OCI-LY1 (cell line): ENCODE measurements at regions not wholly inside any gene's neighbourhood (a gene's known extent, or its start where the extent isn't known, plus 50 kb on each side); places are given as distances from the start of the nearest gene placed in this dataset.
"Not testable (repeated sequence)": the region's sequence is repeated elsewhere in the genome, so short reads cannot be mapped to it uniquely, and the experiment has no call there.

Experiments used
- H2AFZ ChIP-seq: fragments of 200-600 bp; sonication (generic), shearing (Covaris generic); 2 replicates; pipeline ENCODE4 v1.6.0; 2014; ENCODE audit warnings: antibody characterized with exemption, mild to moderate bottlenecking, low read length
- H3F3A ChIP-seq: fragments of 200-600 bp; sonication (generic), shearing (Covaris generic); 2 replicates; pipeline ENCODE4 v1.6.0; 2014; ENCODE audit warnings: mild to moderate bottlenecking, antibody characterized with exemption, low read length, moderate library complexity; ENCODE audit not compliant: insufficient read depth
- H3K27ac ChIP-seq: fragments of 200-600 bp; sonication (generic); 2 replicates; pipeline ENCODE4 v1.5.1; 2014; ENCODE audit warnings: low read length, mixed run types, mild to moderate bottlenecking, low read depth; ENCODE audit not compliant: poor library complexity, severe bottlenecking
- H3K27me3 ChIP-seq: fragments of 200-600 bp; sonication (generic); 2 replicates; pipeline ENCODE4 v1.6.0; 2014; ENCODE audit warnings: antibody characterized with exemption, mild to moderate bottlenecking, low read length, moderate library complexity; ENCODE audit not compliant: insufficient read depth
- H3K36me3 ChIP-seq: fragments of 200-600 bp; sonication (generic); 2 replicates; pipeline ENCODE4 v1.6.1; 2014; ENCODE audit warnings: mild to moderate bottlenecking, antibody characterized with exemption, low read length, moderate library complexity, mixed read lengths; ENCODE audit not compliant: insufficient read depth
- H3K4me1 ChIP-seq: fragments of 200-600 bp; sonication (generic); 2 replicates; pipeline ENCODE4 v1.5.1; 2014; ENCODE audit warnings: mild to moderate bottlenecking, low read length, moderate library complexity; ENCODE audit not compliant: insufficient read depth, severe bottlenecking
- H3K4me2 ChIP-seq: fragments of 200-600 bp; sonication (generic), shearing (Covaris generic); 2 replicates; pipeline ENCODE4 v1.6.1; 2014; ENCODE audit warnings: low read length
- H3K4me3 ChIP-seq: fragments of 200-600 bp; sonication (generic); 2 replicates; pipeline ENCODE4 v1.5.1; 2014; ENCODE audit warnings: low read length, low read depth, mild to moderate bottlenecking, mixed read lengths; ENCODE audit not compliant: poor library complexity, severe bottlenecking
- H3K79me2 ChIP-seq: fragments of 200-600 bp; shearing (Covaris generic); 2 replicates; pipeline ENCODE4 v1.6.1; 2016; ENCODE audit warnings: mixed run types, low read length, mixed read lengths; ENCODE audit not compliant: insufficient read depth
- H3K9ac ChIP-seq: fragments of 200-600 bp; sonication (generic), shearing (Covaris generic); 2 replicates; pipeline ENCODE4 v1.6.1; 2014; ENCODE audit warnings: mild to moderate bottlenecking, low read length, mixed read lengths
- H3K9me2 ChIP-seq: fragments of 200-600 bp; sonication (generic), shearing (Covaris generic); 2 replicates; pipeline ENCODE4 v1.6.1; 2014; ENCODE audit warnings: low read depth, mild to moderate bottlenecking, low read length, mixed read lengths
- H3K9me3 ChIP-seq: fragments of 200-600 bp; shearing (Covaris generic); 2 replicates; pipeline ENCODE4 v1.6.1; 2014; ENCODE audit warnings: low read length, mixed read lengths
- H4K20me1 ChIP-seq: fragments of 200-600 bp; sonication (generic), shearing (Covaris generic); 2 replicates; pipeline ENCODE4 v1.6.0; 2016; ENCODE audit warnings: mild to moderate bottlenecking, low read length; ENCODE audit not compliant: insufficient read depth
- CTCF ChIP-seq: fragments of 200-600 bp; sonication (generic), shearing (Covaris generic); IDR thresholded peaks from 2 replicates; pipeline ENCODE4 v1.5.1; 2017; ENCODE audit warnings: mild to moderate bottlenecking, antibody characterized with exemption, low read length, moderate library complexity, mixed read lengths
- EZH2 ChIP-seq: fragments of 200-600 bp; sonication (generic), shearing (Covaris generic); IDR thresholded peaks from 2 replicates; pipeline ENCODE4 v1.8.0; 2017; ENCODE audit warnings: borderline replicate concordance, mixed run types, mild to moderate bottlenecking, antibody characterized with exemption, low read length, moderate library complexity, mixed read lengths

GRCh38 chr16:27600381-27600780 lies 50.4 kb downstream of the KATNIP start:
- H3K36me3 ChIP-seq: no peaks in the 10 kb centered on the region
- no peaks in the 10 kb centered on the region for H3K79me2 ChIP-seq
- H3K27ac ChIP-seq: no peak overlapping the region
- no peaks in the 10 kb centered on the region for H3K9me3 ChIP-seq
- H3F3A ChIP-seq: no peaks in the 10 kb centered on the region
- TF ChIP-seq EZH2 (no peak), CTCF (no peak)
- no peak overlapping the region for H3K4me2 ChIP-seq
- H3K4me1 ChIP-seq: no peaks in the 10 kb centered on the region
- no peak overlapping the region for H3K4me3 ChIP-seq
- no peak overlapping the region for H3K9ac ChIP-seq
- H2AFZ ChIP-seq: no peak overlapping the region
- no peaks in the 10 kb centered on the region for H4K20me1 ChIP-seq
- no peaks in the 10 kb centered on the region for H3K9me2 ChIP-seq
- H3K27me3 ChIP-seq: no peaks in the 10 kb centered on the region

- Histone ChIP-seq H3K4me2 (no peak overlapping the region), H3K9me3 (no peaks in the 10 kb centered on the region), H3K9ac (no peak overlapping the region), H4K20me1 (no peaks in the 10 kb centered on the region), H2AFZ (no peak overlapping the region), H3K4me3 (no peak overlapping the region), H3F3A (no peaks in the 10 kb centered on the region), H3K27ac (no peak overlapping the region), H3K4me1 (no peaks in the 10 kb centered on the region), H3K36me3 (no peaks in the 10 kb centered on the region), H3K27me3 (no peaks in the 10 kb centered on the region), H3K9me2 (no peaks in the 10 kb centered on the region), H3K79me2 (no peaks in the 10 kb centered on the region)
- TF ChIP-seq EZH2 (no peak), CTCF (no peak)
Measured at GRCh38 chr16:27602103-27602502, 52.2 kb downstream of the KATNIP start.

GRCh38 chr16:27605500-27606106 lies 55.7 kb downstream of the KATNIP start:
- H4K20me1 ChIP-seq, H3K79me2 ChIP-seq, H3K9me2 ChIP-seq, H3K9ac ChIP-seq, H3K4me3 ChIP-seq, H3K27ac ChIP-seq, H3F3A ChIP-seq, H2AFZ ChIP-seq, H3K4me2 ChIP-seq, H3K27me3 ChIP-seq, H3K36me3 ChIP-seq, H3K4me1 ChIP-seq, H3K9me3 ChIP-seq: not testable (repeated sequence)
- TF ChIP-seq CTCF: peak; percentile 73
